Spleen (tissue), 11 donors: ENCODE measurements at regions not wholly inside any gene's neighbourhood (a gene's known extent, or its start where the extent isn't known, plus 50 kb on each side); places are given as distances from the start of the nearest gene placed in this dataset.

ENCODE experiments used
- DNase-seq: peaks from one replicate; pipeline ENCODE4 v3.0.0-alpha.2; 2020
- H3K27ac ChIP-seq, 8 donors: fragments of 200-600 bp; sonication (generic) in 7 of 8; 1 replicate in 4 of 8; 2 replicates in 4 of 8; pipeline versions ENCODE4 v1.5.0 to v1.8.0; 2016 to 2021; ENCODE audit warnings: inconsistent platforms in 4 of 8, mild to moderate bottlenecking in 4 of 8, moderate library complexity in 1 of 8
- H3K27me3 ChIP-seq, 7 donors: fragments of 200-600 bp; sonication (generic) in 6 of 7; replicated peaks in 1 of 7; 1 replicate in 4 of 7; 2 replicates in 3 of 7; pipeline versions ENCODE4 v1.5.0 to v1.8.0; 2016 to 2021; ENCODE audit warnings: inconsistent platforms in 3 of 7, mild to moderate bottlenecking in 1 of 7
- H3K36me3 ChIP-seq, 6 donors: fragments of 200-600 bp; sonication (generic) in 5 of 6; 1 replicate in 4 of 6; 2 replicates in 2 of 6; pipeline versions ENCODE4 v1.5.0 to v1.8.0; 2016 to 2021; ENCODE audit warnings: inconsistent platforms in 2 of 6
- H3K4me1 ChIP-seq, 6 donors: fragments of 200-600 bp; sonication (generic) in 5 of 6; 1 replicate in 3 of 6; 2 replicates in 3 of 6; pipeline versions ENCODE4 v1.5.0 to v1.8.0; 2016 to 2021; ENCODE audit warnings: inconsistent platforms in 3 of 6
- H3K4me3 ChIP-seq, 8 donors: fragments of 200-600 bp; sonication (generic) in 7 of 8; 1 replicate in 4 of 8; 2 replicates in 4 of 8; pipeline versions ENCODE4 v1.5.0 to v1.8.0; 2016 to 2021; ENCODE audit warnings: inconsistent platforms in 4 of 8, mild to moderate bottlenecking in 4 of 8, moderate library complexity in 2 of 8
- H3K9me3 ChIP-seq, 8 donors: fragments of 200-600 bp; sonication (generic) in 7 of 8; 1 replicate in 4 of 8; 2 replicates in 4 of 8; pipeline versions ENCODE4 v1.5.0 to v1.8.0; 2016 to 2021; ENCODE audit warnings: inconsistent platforms in 4 of 8
- CTCF ChIP-seq, 11 experiments: fragments of 200-600 bp in 7 of 11; fragments of 450-650 bp in 4 of 11; sonication (generic) in 4 of 11; IDR thresholded peaks in 8 of 11; conservative IDR thresholded peaks in 3 of 11; 1 replicate in 7 of 11; 2 replicates in 4 of 11; pipeline versions ENCODE4 v1.4.0 to v1.8.0; 2016 to 2021; ENCODE audit warnings: antibody characterized with exemption in 11 of 11, inconsistent platforms in 4 of 11, mild to moderate bottlenecking in 1 of 11
- POLR2A ChIP-seq, 3 donors: fragments of 450-650 bp; IDR thresholded peaks; one replicate each; pipeline ENCODE4 v1.5.1; 2017; ENCODE audit warnings: antibody characterized with exemption in 3 of 3, mild to moderate bottlenecking in 1 of 3
- POLR2AphosphoS5 ChIP-seq, 3 donors: sonication (generic); formaldehyde crosslinking; IDR thresholded peaks; one replicate each; pipeline ENCODE4 v1.5.1; 2017; ENCODE audit warnings: antibody characterized with exemption in 3 of 3
- WGBS, 5 donors: extraction: QIAGEN DNeasy Blood & Tissue Kit in 3 of 5; methylation state at CpG; one replicate each; pipeline versions ENCODE4 v1.1.5 to v1.1.7; 2013 to 2018; 5-methylcytosine and 5-hydroxymethylcytosine counted together
- intact Hi-C: fragments of 100-400 bp; cut with DNase I; formaldehyde crosslinking; loops from one replicate; pipeline ENCODE4 v1.15.0; 2023; ENCODE audit warnings: low total_unique reads
- donor health status: healthy with polysubstance abuse.
- donor health status: DM: no; HTN: no; CAD: no; lungs with moderate emphysema.
- donor health status: DM: no; HTN: no; CAD: no.
- donor health status: Bipolar disorder and iron deficiency.
- donor health status: healthy.
- donor health status: DM: no; HTN: no; CAD: no.
- donor health status: DM: yes; HTN: yes; CAD: no.

- TF ChIP-seq POLR2AphosphoS5 (IDR thresholded peaks at IDR 0.05) (no peak), POLR2A (IDR thresholded peaks at IDR 0.05) (no peak), CTCF (IDR thresholded peaks at IDR 0.05 in 8 of 11, conservative IDR thresholded peaks at IDR 0.05 in 3 of 11) (no peak)
- Histone ChIP-seq H3K4me3 (no peak overlapping the region), H3K27ac (no peak overlapping the region), H3K27me3 (no peaks in the 10 kb centered on the region), H3K36me3 (no peaks in the 10 kb centered on the region), H3K4me1 (no peaks in the 10 kb centered on the region), H3K9me3 (peaks cover 0 to 42% (median 14%) of the 10 kb centered on the region in 8 donors)
- intact Hi-C loops: no loop called here
- 73 to 87% (median 86%) methylated on average over 2 of the region's 2 CpGs for WGBS, 5 donors
- DNase-seq: no peak
Measured at GRCh38 chr18:55841314-55841713, 253.3 kb upstream of the TCF4 start.

GRCh38 chr18:55840601-55841170, 252.7 kb upstream of the TCF4 start:
- intact Hi-C loops: no loop called here
- H3K4me3 ChIP-seq: no peak overlapping the region
- H3K27me3 ChIP-seq: no peaks in the 10 kb centered on the region
- no peak overlapping the region for H3K27ac ChIP-seq
- DNase-seq: no peak
- TF ChIP-seq POLR2A (IDR thresholded peaks at IDR 0.05) (no peak), CTCF (IDR thresholded peaks at IDR 0.05 in 8 of 11, conservative IDR thresholded peaks at IDR 0.05 in 3 of 11) (no peak), POLR2AphosphoS5 (IDR thresholded peaks at IDR 0.05) (no peak)
- 87 to 99% (median 93%) methylated on average over 13 to 30 of the region's 30 CpGs for WGBS, 5 donors
- H3K9me3 ChIP-seq: peaks cover 0 to 42% (median 14%) of the 10 kb centered on the region in 8 donors
- H3K4me1 ChIP-seq: no peaks in the 10 kb centered on the region
- H3K36me3 ChIP-seq: no peaks in the 10 kb centered on the region

GRCh38 chr18:55839343-55839742, 251.4 kb upstream of the TCF4 start:
- H3K9me3 ChIP-seq: peaks cover 0 to 42% (median 14%) of the 10 kb centered on the region in 8 donors
- no peaks in the 10 kb centered on the region for H3K36me3 ChIP-seq
- no peak for DNase-seq
- H3K4me1 ChIP-seq: no peaks in the 10 kb centered on the region
- intact Hi-C loops: no loop called here
- no peak overlapping the region for H3K4me3 ChIP-seq
- H3K27ac ChIP-seq: no peak overlapping the region
- H3K27me3 ChIP-seq: no peaks in the 10 kb centered on the region
- TF ChIP-seq POLR2A (IDR thresholded peaks at IDR 0.05) (no peak), CTCF (IDR thresholded peaks at IDR 0.05 in 8 of 11, conservative IDR thresholded peaks at IDR 0.05 in 3 of 11) (no peak), POLR2AphosphoS5 (IDR thresholded peaks at IDR 0.05) (no peak)

GRCh38 chr18:55838841-55839240, 250.8 kb upstream of the TCF4 start:
- no peaks in the 10 kb centered on the region for H3K27me3 ChIP-seq
- no peaks in the 10 kb centered on the region for H3K36me3 ChIP-seq
- 87 to 95% (median 92%) methylated on average over 3 of the region's 3 CpGs for WGBS, 5 donors
- no peak for DNase-seq
- no peak overlapping the region for H3K4me3 ChIP-seq
- TF ChIP-seq POLR2AphosphoS5 (IDR thresholded peaks at IDR 0.05): no peak
- TF ChIP-seq CTCF (IDR thresholded peaks at IDR 0.05 in 8 of 11, conservative IDR thresholded peaks at IDR 0.05 in 3 of 11): no peak
- TF ChIP-seq POLR2A (IDR thresholded peaks at IDR 0.05): no peak
- peaks cover 0 to 42% (median 14%) of the 10 kb centered on the region in 8 donors for H3K9me3 ChIP-seq
- intact Hi-C loops: no loop called here
- H3K27ac ChIP-seq: no peak overlapping the region
- no peaks in the 10 kb centered on the region for H3K4me1 ChIP-seq
